Cardiac muscle cell (in vitro differentiated cells and primary cell): ENCODE measurements at regions not wholly inside any gene's neighbourhood (a gene's known extent, or its start where the extent isn't known, plus 50 kb on each side); places are given as distances from the start of the nearest gene placed in this dataset.

Source experiments
- DNase-seq, 2 donors: peaks; one replicate each; pipeline versions ENCODE4 v3.0.0 to v3.0.0-alpha.2; 2010 to 2017; ENCODE audit warnings: low read depth in 1 of 2, low spot score in 1 of 2
- H3K27ac ChIP-seq: fragments of 200-600 bp; sonication (generic); 2 replicates; pipeline ENCODE4 v1.5.1; 2016
- H3K27me3 ChIP-seq: fragments of 200-600 bp; sonication (generic); 2 replicates; pipeline ENCODE4 v1.6.0; 2016; ENCODE audit warnings: control low read depth
- H3K36me3 ChIP-seq: fragments of 200-600 bp; sonication (generic); 2 replicates; pipeline ENCODE4 v1.5.1; 2016; ENCODE audit warnings: control low read depth
- H3K4me1 ChIP-seq: fragments of 200-600 bp; sonication (generic); 2 replicates; pipeline ENCODE4 v1.8.1; 2017; ENCODE audit warnings: low read depth, mild to moderate bottlenecking, mixed run types
- H3K4me3 ChIP-seq: fragments of 200-600 bp; sonication (generic); 2 replicates; pipeline ENCODE4 v1.5.1; 2016; ENCODE audit warnings: mild to moderate bottlenecking
- H3K9me3 ChIP-seq: fragments of 200-600 bp; sonication (generic); 2 replicates; pipeline ENCODE4 v1.5.1; 2017; ENCODE audit warnings: low read depth, mild to moderate bottlenecking, control low read depth
- CTCF ChIP-seq: IDR thresholded peaks from 2 replicates; pipeline ENCODE4 v1.5.1; 2012; ENCODE audit warnings: low read depth, mild to moderate bottlenecking, low read length

- Histone ChIP-seq H3K4me1 (peaks cover 12% of the 10 kb centered on the region), H3K27me3 (peaks cover 13% of the 10 kb centered on the region), H3K36me3 (no peaks in the 10 kb centered on the region), H3K4me3 (no peak overlapping the region), H3K27ac (no peak overlapping the region), H3K9me3 (no peaks in the 10 kb centered on the region)
- DNase-seq: no peak
- no peak for TF ChIP-seq CTCF
Observed at GRCh38 chr5:107779437-107779836, 108.7 kb upstream of the EFNA5 start.

GRCh38 chr5:107778647-107779046 lies 107.9 kb upstream of the EFNA5 start:
- Histone ChIP-seq H3K27me3 (peaks cover 21% of the 10 kb centered on the region), H3K4me3 (no peak overlapping the region), H3K36me3 (no peaks in the 10 kb centered on the region), H3K9me3 (no peaks in the 10 kb centered on the region), H3K4me1 (peaks cover 12% of the 10 kb centered on the region), H3K27ac (no peak overlapping the region)
- no peak for TF ChIP-seq CTCF
- DNase-seq: no peak

- no peak overlapping the region for H3K27ac ChIP-seq
- peaks cover 34% of the 10 kb centered on the region for H3K27me3 ChIP-seq
- H3K4me1 ChIP-seq: peaks cover 12% of the 10 kb centered on the region
- no peak overlapping the region for H3K4me3 ChIP-seq
- DNase-seq: peak in 1 of 2 donors; percentile 24
- TF ChIP-seq CTCF: no peak
- no peaks in the 10 kb centered on the region for H3K9me3 ChIP-seq
- H3K36me3 ChIP-seq: no peaks in the 10 kb centered on the region
Observed at GRCh38 chr5:107776922-107777740, 106.4 kb upstream of the EFNA5 start.

GRCh38 chr5:107776506-107776905 lies 105.8 kb upstream of the EFNA5 start:
- H3K27me3 ChIP-seq: peaks cover 40% of the 10 kb centered on the region
- no peak overlapping the region for H3K4me3 ChIP-seq
- H3K27ac ChIP-seq: no peak overlapping the region
- H3K4me1 ChIP-seq: peaks cover 12% of the 10 kb centered on the region
- no peaks in the 10 kb centered on the region for H3K36me3 ChIP-seq
- H3K9me3 ChIP-seq: no peaks in the 10 kb centered on the region
- no peak for DNase-seq
- TF ChIP-seq CTCF: no peak

GRCh38 chr5:107774316-107774715 lies 103.6 kb upstream of the EFNA5 start:
- TF ChIP-seq CTCF: no peak
- no peak overlapping the region for H3K4me3 ChIP-seq
- no peak overlapping the region for H3K27ac ChIP-seq
- no peak for DNase-seq
- H3K27me3 ChIP-seq: peaks cover 57% of the 10 kb centered on the region
- H3K36me3 ChIP-seq: no peaks in the 10 kb centered on the region
- H3K9me3 ChIP-seq: no peaks in the 10 kb centered on the region
- H3K4me1 ChIP-seq: peaks cover 12% of the 10 kb centered on the region
